ENCODE measurements at regions not wholly inside any gene's neighbourhood (a gene's known extent, or its start where the extent isn't known, plus 50 kb on each side); places are given as distances from the start of the nearest gene placed in this dataset.

DNA sequence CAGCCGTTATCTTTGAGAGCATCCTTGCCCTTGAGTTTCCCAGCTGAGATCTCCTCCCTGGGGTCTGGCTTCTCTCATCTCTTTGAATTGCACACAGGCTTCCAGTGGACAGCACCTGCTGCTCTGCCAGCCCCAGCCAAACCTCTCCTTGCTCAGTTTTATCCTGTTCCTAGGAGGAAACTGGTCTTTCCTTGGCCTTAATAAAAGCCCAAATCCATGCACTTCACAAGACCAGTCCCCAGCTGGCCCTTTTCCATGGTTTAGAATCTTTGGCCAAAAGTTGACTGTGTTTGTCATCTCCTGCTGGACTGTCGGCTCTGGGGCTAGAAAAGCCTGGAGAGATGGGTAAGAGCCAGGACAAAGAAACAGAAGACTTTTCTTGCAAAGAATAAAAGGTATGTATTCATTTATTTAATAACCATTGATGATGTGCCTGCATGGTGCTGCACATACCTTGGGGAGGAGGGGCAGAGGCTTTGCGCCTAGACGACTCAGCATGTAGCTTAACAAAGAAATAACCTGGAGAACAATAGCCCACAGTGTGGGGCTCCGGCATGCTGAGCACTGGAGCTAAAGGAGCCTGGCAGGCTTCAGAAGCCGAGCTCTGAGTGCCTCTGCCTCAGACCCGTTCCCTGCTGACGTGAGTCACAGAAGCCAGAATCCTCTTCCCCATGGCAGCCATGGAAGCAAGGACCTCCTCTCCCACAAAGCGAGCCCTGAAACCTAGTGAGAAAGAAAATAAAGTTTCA, 319.3 kb upstream of the B3GAT1 start:
- POLR2A ChIA-PET = no interaction called here

DNA sequence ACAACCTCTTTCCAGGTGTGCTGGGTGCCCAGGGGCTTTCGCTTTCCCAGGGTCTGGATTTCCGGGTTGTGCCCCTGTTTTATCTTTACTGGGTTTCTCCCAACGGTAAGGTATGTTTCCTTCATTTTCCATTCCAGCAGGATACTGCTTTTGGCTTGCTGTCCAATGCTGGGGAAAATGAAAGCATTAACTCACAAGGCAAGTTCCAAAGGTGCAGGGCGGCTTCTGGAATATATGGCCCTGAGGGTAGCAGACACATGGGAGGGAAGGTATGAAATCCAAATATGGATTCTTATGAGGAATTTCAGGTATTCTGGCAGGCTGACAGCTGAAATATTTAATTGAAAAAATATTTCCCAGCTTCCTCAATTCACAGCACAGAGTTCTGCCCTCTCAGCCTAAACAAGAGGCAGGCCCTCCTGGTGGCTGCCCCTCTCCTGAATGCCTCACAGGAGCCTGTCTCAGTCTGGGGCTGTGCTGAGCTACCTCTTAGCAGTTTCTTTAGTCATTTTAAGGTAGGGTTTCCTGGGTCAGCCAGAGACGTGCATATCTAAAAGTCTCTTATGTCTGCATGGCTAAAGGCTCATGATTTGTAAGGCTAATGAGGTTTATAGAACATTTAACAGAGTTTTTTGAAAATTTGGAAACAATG, 318.6 kb upstream of the B3GAT1 start:
- no peaks in the 10 kb centered on the region for H3K9me3 ChIP-seq (ENCODE audit: control insufficient read depth, insufficient read depth, low read depth, low read length)
- no peaks in the 10 kb centered on the region for H3K36me3 ChIP-seq (ENCODE audit: control insufficient read depth in 2 of 2, insufficient read depth in 1 of 2, low read length in 2 of 2)
- CTCF ChIA-PET = no interaction called here
- H3K4me1 ChIP-seq (ENCODE audit: control insufficient read depth, insufficient read depth, low read length) = no peaks in the 10 kb centered on the region
- no peak for TF ChIP-seq ZNF394 (tag by site-specific recombination; IDR thresholded peaks at IDR 0.05; ENCODE audit: borderline replicate concordance)
- no peak for TF ChIP-seq OSR2 (tag by site-specific recombination; IDR thresholded peaks at IDR 0.05)
- TF ChIP-seq SP3 (tag by site-specific recombination; IDR thresholded peaks at IDR 0.05) = no peak
- no peak for TF ChIP-seq ZNF366 (tag by site-specific recombination; conservative IDR thresholded peaks at IDR 0.05)
- TF ChIP-seq ZNF175 (tag by site-specific recombination; IDR thresholded peaks at IDR 0.05) = no peak
- TF ChIP-seq ZNF404 (tag by site-specific recombination; IDR thresholded peaks at IDR 0.05) = no peak
- no peak for TF ChIP-seq ZNF19 (tag by site-specific recombination; IDR thresholded peaks at IDR 0.05; ENCODE audit: low read depth)
- no peak overlapping the region for H3K27ac ChIP-seq (ENCODE audit: extremely low read depth, low read depth, low read length)
- H3K4me3 ChIP-seq (ENCODE audit: low read depth, low read length) = no peak overlapping the region
- POLR2A ChIA-PET = no interaction called here

More for the DNA sequence above, 319.3 kb upstream of the B3GAT1 start:
- TF ChIP-seq ZIC2 (tag by site-specific recombination; IDR thresholded peaks at IDR 0.05) = peak; percentile 67
- TF ChIP-seq, protein P1, sequence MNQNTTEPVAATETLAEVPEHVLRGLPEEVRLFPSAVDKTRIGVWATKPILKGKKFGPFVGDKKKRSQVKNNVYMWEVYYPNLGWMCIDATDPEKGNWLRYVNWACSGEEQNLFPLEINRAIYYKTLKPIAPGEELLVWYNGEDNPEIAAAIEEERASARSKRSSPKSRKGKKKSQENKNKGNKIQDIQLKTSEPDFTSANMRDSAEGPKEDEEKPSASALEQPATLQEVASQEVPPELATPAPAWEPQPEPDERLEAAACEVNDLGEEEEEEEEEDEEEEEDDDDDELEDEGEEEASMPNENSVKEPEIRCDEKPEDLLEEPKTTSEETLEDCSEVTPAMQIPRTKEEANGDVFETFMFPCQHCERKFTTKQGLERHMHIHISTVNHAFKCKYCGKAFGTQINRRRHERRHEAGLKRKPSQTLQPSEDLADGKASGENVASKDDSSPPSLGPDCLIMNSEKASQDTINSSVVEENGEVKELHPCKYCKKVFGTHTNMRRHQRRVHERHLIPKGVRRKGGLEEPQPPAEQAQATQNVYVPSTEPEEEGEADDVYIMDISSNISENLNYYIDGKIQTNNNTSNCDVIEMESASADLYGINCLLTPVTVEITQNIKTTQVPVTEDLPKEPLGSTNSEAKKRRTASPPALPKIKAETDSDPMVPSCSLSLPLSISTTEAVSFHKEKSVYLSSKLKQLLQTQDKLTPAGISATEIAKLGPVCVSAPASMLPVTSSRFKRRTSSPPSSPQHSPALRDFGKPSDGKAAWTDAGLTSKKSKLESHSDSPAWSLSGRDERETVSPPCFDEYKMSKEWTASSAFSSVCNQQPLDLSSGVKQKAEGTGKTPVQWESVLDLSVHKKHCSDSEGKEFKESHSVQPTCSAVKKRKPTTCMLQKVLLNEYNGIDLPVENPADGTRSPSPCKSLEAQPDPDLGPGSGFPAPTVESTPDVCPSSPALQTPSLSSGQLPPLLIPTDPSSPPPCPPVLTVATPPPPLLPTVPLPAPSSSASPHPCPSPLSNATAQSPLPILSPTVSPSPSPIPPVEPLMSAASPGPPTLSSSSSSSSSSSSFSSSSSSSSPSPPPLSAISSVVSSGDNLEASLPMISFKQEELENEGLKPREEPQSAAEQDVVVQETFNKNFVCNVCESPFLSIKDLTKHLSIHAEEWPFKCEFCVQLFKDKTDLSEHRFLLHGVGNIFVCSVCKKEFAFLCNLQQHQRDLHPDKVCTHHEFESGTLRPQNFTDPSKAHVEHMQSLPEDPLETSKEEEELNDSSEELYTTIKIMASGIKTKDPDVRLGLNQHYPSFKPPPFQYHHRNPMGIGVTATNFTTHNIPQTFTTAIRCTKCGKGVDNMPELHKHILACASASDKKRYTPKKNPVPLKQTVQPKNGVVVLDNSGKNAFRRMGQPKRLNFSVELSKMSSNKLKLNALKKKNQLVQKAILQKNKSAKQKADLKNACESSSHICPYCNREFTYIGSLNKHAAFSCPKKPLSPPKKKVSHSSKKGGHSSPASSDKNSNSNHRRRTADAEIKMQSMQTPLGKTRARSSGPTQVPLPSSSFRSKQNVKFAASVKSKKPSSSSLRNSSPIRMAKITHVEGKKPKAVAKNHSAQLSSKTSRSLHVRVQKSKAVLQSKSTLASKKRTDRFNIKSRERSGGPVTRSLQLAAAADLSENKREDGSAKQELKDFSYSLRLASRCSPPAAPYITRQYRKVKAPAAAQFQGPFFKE (tag by site-specific recombination; IDR thresholded peaks at IDR 0.05; ENCODE audit: borderline replicate concordance) = no peak
- Histone ChIP-seq H3K9me3 (ENCODE audit: control insufficient read depth, insufficient read depth, low read depth, low read length) (no peaks in the 10 kb centered on the region), H3K4me3 (ENCODE audit: low read depth, low read length) (no peak overlapping the region), H3K27ac (ENCODE audit: extremely low read depth, low read depth, low read length) (no peak overlapping the region), H3K36me3 (ENCODE audit: control insufficient read depth in 2 of 2, insufficient read depth in 1 of 2, low read length in 2 of 2) (no peaks in the 10 kb centered on the region), H3K4me1 (ENCODE audit: control insufficient read depth, insufficient read depth, low read length) (no peaks in the 10 kb centered on the region)
- CTCF ChIA-PET = no interaction called here

DNA sequence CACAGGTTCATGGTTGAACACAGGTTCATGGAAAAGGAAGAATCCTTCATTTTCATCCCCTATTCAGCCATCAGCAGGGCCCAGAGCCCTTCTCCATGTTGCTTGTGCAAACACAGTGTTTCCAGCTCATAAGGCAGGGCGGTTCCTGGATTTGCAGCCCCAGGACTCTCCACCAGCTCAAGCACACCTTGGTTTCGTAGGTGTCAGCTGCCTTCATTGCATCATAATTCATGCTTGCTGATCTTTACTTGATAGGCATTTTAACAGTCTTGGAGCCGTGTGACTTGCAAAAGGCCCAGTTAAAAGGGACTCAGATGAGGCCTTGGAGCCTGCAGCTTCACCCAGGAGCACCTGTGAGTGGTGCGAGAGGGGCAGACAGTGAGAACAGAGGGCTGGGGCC, 318.1 kb upstream of the B3GAT1 start:
- CTCF ChIA-PET = no interaction called here
- POLR2A ChIA-PET = no interaction called here
- no peak overlapping the region for H3K27ac ChIP-seq (ENCODE audit: extremely low read depth, low read depth, low read length)
- no peaks in the 10 kb centered on the region for H3K9me3 ChIP-seq (ENCODE audit: control insufficient read depth, insufficient read depth, low read depth, low read length)
- no peak overlapping the region for H3K4me3 ChIP-seq (ENCODE audit: low read depth, low read length)
- H3K36me3 ChIP-seq (ENCODE audit: control insufficient read depth in 2 of 2, insufficient read depth in 1 of 2, low read length in 2 of 2) = no peaks in the 10 kb centered on the region
- H3K4me1 ChIP-seq (ENCODE audit: control insufficient read depth, insufficient read depth, low read length) = no peaks in the 10 kb centered on the region
- TF ChIP-seq ZNF416 (tag by site-specific recombination; IDR thresholded peaks at IDR 0.05) (no peak), ZNF169 (tag by site-specific recombination; IDR thresholded peaks at IDR 0.05) (no peak), ZEB2 (tag by site-specific recombination; IDR thresholded peaks at IDR 0.05) (no peak), GLIS1 (tag by site-specific recombination; IDR thresholded peaks at IDR 0.05) (no peak), ZBTB21 (tag by site-specific recombination; IDR thresholded peaks at IDR 0.05) (no peak), ZSCAN23 (tag by site-specific recombination; IDR thresholded peaks at IDR 0.05) (no peak)
- TF ChIP-seq, protein P2, sequence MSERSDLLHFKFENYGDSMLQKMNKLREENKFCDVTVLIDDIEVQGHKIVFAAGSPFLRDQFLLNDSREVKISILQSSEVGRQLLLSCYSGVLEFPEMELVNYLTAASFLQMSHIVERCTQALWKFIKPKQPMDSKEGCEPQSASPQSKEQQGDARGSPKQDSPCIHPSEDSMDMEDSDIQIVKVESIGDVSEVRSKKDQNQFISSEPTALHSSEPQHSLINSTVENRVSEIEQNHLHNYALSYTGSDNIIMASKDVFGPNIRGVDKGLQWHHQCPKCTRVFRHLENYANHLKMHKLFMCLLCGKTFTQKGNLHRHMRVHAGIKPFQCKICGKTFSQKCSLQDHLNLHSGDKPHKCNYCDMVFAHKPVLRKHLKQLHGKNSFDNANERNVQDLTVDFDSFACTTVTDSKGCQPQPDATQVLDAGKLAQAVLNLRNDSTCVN (tag by site-specific recombination; optimal IDR thresholded peaks at IDR 0.05) = no peak
- TF ChIP-seq, protein P3, sequence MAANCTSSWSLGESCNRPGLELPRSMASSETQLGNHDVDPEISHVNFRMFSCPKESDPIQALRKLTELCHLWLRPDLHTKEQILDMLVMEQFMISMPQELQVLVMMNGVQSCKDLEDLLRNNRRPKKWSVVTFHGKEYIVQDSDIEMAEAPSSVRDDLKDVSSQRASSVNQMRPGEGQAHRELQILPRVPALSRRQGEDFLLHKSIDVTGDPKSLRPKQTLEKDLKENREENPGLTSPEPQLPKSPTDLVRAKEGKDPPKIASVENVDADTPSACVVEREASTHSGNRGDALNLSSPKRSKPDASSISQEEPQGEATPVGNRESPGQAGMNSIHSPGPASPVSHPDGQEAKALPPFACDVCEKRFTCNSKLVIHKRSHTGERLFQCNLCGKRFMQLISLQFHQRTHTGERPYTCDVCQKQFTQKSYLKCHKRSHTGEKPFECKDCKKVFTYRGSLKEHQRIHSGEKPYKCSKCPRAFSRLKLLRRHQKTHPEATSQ (tag by site-specific recombination; IDR thresholded peaks at IDR 0.05) = no peak
- TF ChIP-seq, protein P4, sequence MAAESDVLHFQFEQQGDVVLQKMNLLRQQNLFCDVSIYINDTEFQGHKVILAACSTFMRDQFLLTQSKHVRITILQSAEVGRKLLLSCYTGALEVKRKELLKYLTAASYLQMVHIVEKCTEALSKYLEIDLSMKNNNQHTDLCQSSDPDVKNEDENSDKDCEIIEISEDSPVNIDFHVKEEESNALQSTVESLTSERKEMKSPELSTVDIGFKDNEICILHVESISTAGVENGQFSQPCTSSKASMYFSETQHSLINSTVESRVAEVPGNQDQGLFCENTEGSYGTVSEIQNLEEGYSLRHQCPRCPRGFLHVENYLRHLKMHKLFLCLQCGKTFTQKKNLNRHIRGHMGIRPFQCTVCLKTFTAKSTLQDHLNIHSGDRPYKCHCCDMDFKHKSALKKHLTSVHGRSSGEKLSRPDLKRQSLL (tag by site-specific recombination; IDR thresholded peaks at IDR 0.05) = no peak

All from HEK293 (cell line).